C4-2B (cell line): ENCODE measurements at regions not wholly inside any gene's neighbourhood (a gene's known extent, or its start where the extent isn't known, plus 50 kb on each side); places are given as distances from the start of the nearest gene placed in this dataset.
"Not testable (repeated sequence)": the region's sequence is repeated elsewhere in the genome, so short reads cannot be mapped to it uniquely, and the experiment has no call there.

Experiments used
- H3K27ac ChIP-seq: fragments of 450-650 bp; 2 replicates; pipeline ENCODE4 v1.5.1; 2017
- ZFX ChIP-seq: fragments of 450-650 bp; IDR thresholded peaks from 2 replicates; pipeline ENCODE4 v1.6.1; 2017
- TF ChIP-seq, protein P1 (sequence below): fragments of 450-650 bp; conservative IDR thresholded peaks from 2 replicates; pipeline ENCODE4 v1.5.1; 2017; ENCODE audit warnings: mild to moderate bottlenecking

DNA sequence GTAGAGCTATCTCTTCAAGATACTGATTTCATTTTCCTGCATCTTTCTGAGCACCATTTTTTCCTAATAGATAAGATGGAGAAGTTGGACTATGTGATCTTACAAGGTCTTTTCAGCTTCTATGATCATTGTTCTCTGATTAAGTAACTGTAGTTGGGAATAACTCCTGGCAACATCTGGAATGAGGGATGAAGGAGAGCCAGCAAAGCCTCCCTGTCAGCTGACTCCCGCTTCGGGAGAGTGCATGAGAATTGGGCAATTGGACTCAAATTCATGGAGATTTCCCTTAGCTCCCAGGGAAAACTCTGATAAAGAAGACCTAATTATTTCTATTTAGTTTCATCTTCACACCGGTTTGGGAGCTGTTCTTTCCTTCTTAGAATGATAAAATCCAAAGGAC lies 146.1 kb downstream of the CCDC71L start:
- H3K27ac ChIP-seq: no peak overlapping the region
- no peak for TF ChIP-seq ZFX
- TF ChIP-seq, protein P1, sequence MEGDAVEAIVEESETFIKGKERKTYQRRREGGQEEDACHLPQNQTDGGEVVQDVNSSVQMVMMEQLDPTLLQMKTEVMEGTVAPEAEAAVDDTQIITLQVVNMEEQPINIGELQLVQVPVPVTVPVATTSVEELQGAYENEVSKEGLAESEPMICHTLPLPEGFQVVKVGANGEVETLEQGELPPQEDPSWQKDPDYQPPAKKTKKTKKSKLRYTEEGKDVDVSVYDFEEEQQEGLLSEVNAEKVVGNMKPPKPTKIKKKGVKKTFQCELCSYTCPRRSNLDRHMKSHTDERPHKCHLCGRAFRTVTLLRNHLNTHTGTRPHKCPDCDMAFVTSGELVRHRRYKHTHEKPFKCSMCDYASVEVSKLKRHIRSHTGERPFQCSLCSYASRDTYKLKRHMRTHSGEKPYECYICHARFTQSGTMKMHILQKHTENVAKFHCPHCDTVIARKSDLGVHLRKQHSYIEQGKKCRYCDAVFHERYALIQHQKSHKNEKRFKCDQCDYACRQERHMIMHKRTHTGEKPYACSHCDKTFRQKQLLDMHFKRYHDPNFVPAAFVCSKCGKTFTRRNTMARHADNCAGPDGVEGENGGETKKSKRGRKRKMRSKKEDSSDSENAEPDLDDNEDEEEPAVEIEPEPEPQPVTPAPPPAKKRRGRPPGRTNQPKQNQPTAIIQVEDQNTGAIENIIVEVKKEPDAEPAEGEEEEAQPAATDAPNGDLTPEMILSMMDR: no peak

DNA sequence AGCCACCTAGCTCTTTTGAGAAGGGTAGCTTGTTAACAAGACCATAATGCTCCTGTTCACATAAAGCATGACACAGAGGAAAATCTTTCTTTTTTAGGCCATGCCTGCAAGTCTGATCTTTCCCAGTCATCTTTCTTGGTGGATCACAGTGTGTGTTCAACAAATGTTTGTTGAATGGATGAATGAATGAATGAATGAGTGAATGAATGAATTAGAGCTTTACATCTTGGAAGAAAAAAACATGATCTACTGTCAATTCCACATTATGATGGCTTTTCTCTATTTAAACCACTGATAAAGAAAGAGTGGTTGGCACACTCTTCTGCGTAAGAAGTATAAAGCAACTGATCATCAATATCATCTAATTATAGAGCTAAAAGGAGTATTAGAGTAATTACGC lies 148.7 kb downstream of the CCDC71L start:
- H3K27ac ChIP-seq: no peak overlapping the region
- TF ChIP-seq, protein P1: no peak
- TF ChIP-seq ZFX: no peak

DNA sequence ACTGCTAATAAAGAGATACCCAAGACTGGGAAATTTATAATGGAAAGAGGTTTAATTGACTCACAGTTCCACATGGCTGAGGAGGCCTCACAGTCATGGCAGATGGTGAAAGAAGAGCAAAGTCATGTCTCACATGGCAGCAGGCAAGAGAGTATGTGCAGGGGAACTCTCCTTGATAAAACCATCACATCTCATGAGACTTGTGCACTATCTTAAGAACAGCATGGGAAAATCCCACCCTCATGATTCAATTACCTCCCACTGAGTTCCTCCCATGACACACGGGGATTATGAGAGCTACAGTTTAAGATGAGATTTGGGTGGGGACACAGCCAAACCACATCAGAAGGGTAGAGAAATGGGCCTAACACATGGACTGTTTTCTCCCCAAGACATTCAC lies 156.3 kb downstream of the CCDC71L start:
- TF ChIP-seq ZFX: no peak
- TF ChIP-seq, protein P1: no peak
- H3K27ac ChIP-seq: no peak overlapping the region

DNA sequence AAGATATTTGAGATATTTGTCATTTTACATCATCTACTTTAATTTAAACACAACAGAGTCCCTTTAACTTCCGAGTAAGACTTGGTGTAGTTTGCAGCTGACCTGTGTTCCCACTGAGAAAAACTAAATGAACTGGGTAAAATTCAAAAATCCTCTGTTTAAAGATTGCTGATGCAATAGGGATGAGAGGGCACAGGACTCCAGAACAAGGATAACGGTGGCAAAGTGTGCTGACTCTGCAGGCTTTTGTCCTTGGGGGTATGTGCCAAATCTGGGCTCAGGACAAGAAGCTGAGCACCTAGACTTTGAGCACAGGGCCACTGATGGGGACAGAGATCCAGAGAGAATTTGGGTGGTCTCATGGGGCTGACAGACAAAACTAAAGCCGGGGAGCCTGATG lies 156.8 kb downstream of the CCDC71L start:
- no peak overlapping the region for H3K27ac ChIP-seq
- TF ChIP-seq, protein P1: no peak
- TF ChIP-seq ZFX: no peak

DNA sequence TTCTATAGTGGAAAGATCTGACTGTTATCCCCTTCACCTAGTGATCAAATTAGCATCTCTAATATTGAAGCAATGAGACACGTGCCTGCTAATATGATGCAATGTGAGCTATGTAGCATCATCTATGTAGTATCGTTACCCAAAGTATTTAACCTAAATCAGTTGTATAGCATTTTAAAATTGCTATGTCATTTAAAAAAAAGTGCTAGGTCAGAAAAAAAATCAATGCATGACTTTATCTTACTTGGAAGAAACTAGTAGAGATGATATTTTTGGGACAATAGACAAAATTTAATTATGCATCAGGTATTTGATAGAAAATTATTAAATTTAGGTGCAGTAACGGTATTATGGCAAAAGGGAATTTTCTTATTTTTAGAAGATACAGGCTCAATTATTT lies 157.3 kb downstream of the CCDC71L start:
- TF ChIP-seq, protein P1: no peak
- TF ChIP-seq ZFX: no peak
- no peak overlapping the region for H3K27ac ChIP-seq

DNA sequence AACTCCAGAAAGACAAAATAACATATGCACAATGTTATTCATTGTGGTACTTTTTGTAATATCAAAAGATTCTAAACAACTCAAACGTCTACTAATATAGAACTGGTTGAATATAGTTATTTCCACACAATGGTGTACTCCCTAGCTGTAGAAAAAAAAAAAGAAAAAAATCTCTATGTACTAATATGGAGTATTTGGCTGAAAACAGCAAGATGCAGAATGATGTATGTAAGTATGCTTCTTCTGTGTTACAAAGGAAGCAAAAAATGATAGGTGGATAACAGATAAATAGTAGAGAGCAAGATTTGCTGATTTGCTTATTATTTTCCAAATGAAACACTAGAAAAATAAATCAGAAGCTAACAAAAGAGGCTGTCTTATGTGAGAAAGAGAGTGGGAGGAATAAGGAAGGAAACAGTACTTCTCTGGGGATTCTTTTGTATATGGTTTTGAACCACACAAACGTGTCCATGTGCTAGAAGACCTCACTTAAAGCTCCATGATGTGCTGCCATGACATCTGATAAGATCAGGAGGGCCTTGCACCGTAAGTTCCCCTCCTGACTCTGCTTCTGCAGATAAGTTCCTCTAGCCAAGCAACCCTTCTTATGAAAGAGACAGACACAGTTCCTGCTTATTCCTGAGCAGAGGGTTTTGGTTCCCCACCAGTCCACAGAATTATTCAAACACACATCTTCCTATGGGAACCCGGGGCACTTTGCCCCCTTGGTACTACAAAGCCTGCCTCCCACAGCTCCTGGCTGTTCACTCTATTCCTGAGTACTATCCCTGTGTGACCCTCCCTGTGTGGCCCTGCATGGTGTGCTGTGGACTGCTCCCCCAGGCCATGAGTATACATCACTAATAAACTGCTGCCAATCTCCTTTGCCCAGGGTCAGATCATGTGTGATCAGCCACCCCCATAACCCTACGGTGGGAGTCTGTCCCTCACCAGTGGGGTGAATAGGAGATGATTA lies 159.1 kb downstream of the CCDC71L start:
- TF ChIP-seq, protein P1: no peak
- no peak for TF ChIP-seq ZFX
- H3K27ac ChIP-seq: no peak overlapping the region

DNA sequence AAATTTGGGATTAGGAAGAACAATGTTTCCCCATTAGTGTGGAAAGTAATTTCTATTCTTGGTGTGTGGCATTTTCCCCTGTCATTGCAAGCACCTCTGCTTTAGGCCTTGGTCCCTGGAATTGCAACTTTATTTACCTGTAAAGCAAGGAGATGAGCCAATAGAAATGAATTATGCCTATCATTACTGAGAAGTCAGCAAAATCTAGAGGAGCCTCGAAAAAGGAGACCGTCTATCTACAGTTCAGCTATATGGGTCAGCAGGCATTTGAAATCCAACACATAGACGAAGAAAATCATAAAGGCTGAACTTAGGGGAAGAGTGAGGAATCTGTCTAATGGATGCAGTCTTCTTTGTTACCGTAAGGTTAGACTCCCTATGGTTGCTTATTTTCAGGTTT lies 161.1 kb downstream of the CCDC71L start:
- H3K27ac ChIP-seq: no peak overlapping the region
- no peak for TF ChIP-seq ZFX
- TF ChIP-seq, protein P1: no peak

DNA sequence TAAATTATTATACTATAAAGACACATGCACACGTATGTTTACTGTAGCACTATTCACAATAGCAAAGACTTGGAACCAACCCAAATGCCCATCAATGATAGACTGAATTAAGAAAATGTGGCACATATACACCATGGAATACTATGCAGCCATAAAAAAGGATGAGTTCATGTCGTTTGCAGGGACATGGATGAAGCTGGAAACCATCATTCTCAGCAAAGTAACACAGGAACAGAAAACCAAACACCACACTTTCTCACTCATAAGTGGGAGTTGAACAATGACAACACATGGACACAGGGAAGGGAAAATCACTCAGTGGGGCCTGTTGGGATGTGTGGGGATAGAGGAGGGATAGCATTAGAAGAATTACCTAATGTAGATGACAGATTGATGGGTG lies 163.0 kb downstream of the CCDC71L start:
- H3K27ac ChIP-seq: not testable (repeated sequence)
